ENCODE measurements at regions not wholly inside any gene's neighbourhood (a gene's known extent, or its start where the extent isn't known, plus 50 kb on each side); places are given as distances from the start of the nearest gene placed in this dataset.

DNA sequence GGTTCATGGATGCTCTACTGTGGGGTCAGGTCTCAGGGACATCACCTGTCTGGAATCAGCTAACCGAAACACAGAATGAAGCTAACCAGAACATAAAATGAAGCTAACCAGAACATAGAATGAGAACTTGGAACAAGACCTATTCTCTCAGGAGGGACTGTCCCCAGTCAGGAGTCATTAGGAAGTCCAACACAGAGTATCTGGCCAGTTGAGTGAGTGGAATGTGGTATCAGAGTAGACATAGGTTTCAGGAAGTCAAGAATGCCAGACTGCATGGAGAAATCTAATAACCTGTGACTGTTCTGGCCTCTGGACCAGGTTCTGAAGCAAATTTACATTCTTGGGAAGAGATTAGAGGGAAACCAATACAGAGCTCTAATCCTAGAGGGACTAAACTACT, 609.6 kb downstream of the PRELID2 start:
- TF ChIP-seq POLR2AphosphoS5 (IDR thresholded peaks at IDR 0.05; ENCODE audit: borderline replicate concordance, low read depth, low read length), result no peak
- no peak for TF ChIP-seq EZH2 (IDR thresholded peaks at IDR 0.05)

Data from SK-N-MC (cell line).